MM.1S (cell line): ENCODE measurements at regions not wholly inside any gene's neighbourhood (a gene's known extent, or its start where the extent isn't known, plus 50 kb on each side); places are given as distances from the start of the nearest gene placed in this dataset.

Experiments
- DNase-seq: peaks from one replicate; pipeline ENCODE4 v3.0.0-alpha.2; 2015
- H2AFZ ChIP-seq: fragments of 300-600 bp; sonication (generic); 2 replicates; pipeline ENCODE4 v1.6.0; 2016; ENCODE audit warnings: antibody characterized with exemption, low read length
- H3F3A ChIP-seq: fragments of 300-600 bp; sonication (generic); 2 replicates; pipeline ENCODE4 v1.6.1; 2016; ENCODE audit warnings: mild to moderate bottlenecking, antibody characterized with exemption, low read length, moderate library complexity, mixed read lengths; ENCODE audit not compliant: insufficient read depth
- H3K27ac ChIP-seq: fragments of 300-600 bp; sonication (generic); 2 replicates; pipeline ENCODE4 v1.5.1; 2016; ENCODE audit warnings: mild to moderate bottlenecking, low read length
- H3K27me3 ChIP-seq: fragments of 300-600 bp; sonication (generic); replicated peaks from 2 replicates; pipeline ENCODE4 v1.6.0; 2016; ENCODE audit warnings: low read length; ENCODE audit not compliant: insufficient read depth
- H3K36me3 ChIP-seq: fragments of 300-600 bp; sonication (generic); replicated peaks from 2 replicates; pipeline ENCODE4 v1.6.1; 2016; ENCODE audit warnings: mild to moderate bottlenecking, low read length, mixed read lengths; ENCODE audit not compliant: insufficient read depth
- H3K4me1 ChIP-seq: fragments of 300-600 bp; sonication (generic); 2 replicates; pipeline ENCODE4 v1.6.1; 2016; ENCODE audit warnings: low read length, mixed read lengths
- H3K4me2 ChIP-seq: fragments of 300-600 bp; sonication (generic); 2 replicates; pipeline ENCODE4 v1.6.0; 2016; ENCODE audit warnings: low read depth, low read length
- H3K4me3 ChIP-seq: fragments of 300-600 bp; sonication (generic); 2 replicates; pipeline ENCODE4 v1.5.1; 2016; ENCODE audit warnings: low read length, mixed read lengths
- H3K79me2 ChIP-seq: fragments of 300-600 bp; sonication (generic); 2 replicates; pipeline ENCODE4 v1.6.1; 2016; ENCODE audit warnings: mixed run types, low read length, mixed read lengths
- H3K9ac ChIP-seq: fragments of 300-600 bp; sonication (generic); 2 replicates; pipeline ENCODE4 v1.6.1; 2016; ENCODE audit warnings: low read length, mixed read lengths
- H3K9me2 ChIP-seq: fragments of 300-600 bp; sonication (generic); replicated peaks from 2 replicates; pipeline ENCODE4 v1.6.1; 2016; ENCODE audit warnings: mild to moderate bottlenecking, low read length, mixed read lengths; ENCODE audit not compliant: insufficient read depth
- H3K9me3 ChIP-seq: fragments of 300-600 bp; sonication (generic); replicated peaks from 2 replicates; pipeline ENCODE4 v1.6.1; 2016; ENCODE audit warnings: mild to moderate bottlenecking, low read length, mixed read lengths; ENCODE audit not compliant: insufficient read depth
- H4K20me1 ChIP-seq: fragments of 300-600 bp; sonication (generic); 2 replicates; pipeline ENCODE4 v1.6.1; 2016; ENCODE audit warnings: mild to moderate bottlenecking, low read length, moderate library complexity, mixed read lengths; ENCODE audit not compliant: insufficient read depth
- EZH2 ChIP-seq: fragments of 300-600 bp; sonication (generic); optimal IDR thresholded peaks from 2 replicates; pipeline ENCODE3; 2017; ENCODE audit warnings: low read depth, mild to moderate bottlenecking, antibody characterized with exemption, low read length, mixed read lengths
- EZH2phosphoT487 ChIP-seq: fragments of 300-600 bp; sonication (generic); IDR thresholded peaks from 2 replicates; pipeline ENCODE4 v1.6.1; 2018; ENCODE audit warnings: antibody characterized with exemption, low read length
- TF ChIP-seq, protein P1 (sequence below): fragments of 300-600 bp; sonication (generic); IDR thresholded peaks from 2 replicates; pipeline ENCODE4 v1.5.1; 2016; ENCODE audit warnings: antibody characterized with exemption, low read length, mixed read lengths

DNA sequence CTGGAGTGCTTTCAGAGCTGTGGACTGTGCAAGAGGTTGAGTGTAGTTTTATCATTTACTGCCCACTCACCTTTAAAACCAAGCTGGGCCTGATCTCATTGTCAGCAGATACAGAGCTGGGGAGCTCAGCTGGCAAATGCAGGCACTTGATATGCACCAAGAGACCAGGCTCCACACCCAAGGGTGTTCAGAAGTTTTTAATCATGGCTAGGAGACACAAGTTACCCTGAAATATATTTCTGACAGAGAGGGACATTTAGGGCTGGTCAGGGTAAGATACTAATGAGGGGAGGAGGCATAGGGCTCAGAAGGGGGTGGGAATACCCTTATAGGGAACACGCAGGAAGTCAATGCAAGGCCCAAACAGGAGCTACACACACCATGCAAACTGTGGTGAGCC is 153.7 kb downstream of the ELAVL4 start:
- H3K27me3 ChIP-seq = no peaks in the 10 kb centered on the region
- TF ChIP-seq, protein P1, sequence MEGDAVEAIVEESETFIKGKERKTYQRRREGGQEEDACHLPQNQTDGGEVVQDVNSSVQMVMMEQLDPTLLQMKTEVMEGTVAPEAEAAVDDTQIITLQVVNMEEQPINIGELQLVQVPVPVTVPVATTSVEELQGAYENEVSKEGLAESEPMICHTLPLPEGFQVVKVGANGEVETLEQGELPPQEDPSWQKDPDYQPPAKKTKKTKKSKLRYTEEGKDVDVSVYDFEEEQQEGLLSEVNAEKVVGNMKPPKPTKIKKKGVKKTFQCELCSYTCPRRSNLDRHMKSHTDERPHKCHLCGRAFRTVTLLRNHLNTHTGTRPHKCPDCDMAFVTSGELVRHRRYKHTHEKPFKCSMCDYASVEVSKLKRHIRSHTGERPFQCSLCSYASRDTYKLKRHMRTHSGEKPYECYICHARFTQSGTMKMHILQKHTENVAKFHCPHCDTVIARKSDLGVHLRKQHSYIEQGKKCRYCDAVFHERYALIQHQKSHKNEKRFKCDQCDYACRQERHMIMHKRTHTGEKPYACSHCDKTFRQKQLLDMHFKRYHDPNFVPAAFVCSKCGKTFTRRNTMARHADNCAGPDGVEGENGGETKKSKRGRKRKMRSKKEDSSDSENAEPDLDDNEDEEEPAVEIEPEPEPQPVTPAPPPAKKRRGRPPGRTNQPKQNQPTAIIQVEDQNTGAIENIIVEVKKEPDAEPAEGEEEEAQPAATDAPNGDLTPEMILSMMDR = no peak
- TF ChIP-seq EZH2 (no peak), EZH2phosphoT487 (no peak)
- no peak overlapping the region for H3K27ac ChIP-seq
- no peaks in the 10 kb centered on the region for H3K4me1 ChIP-seq
- H4K20me1 ChIP-seq = no peaks in the 10 kb centered on the region
- no peak for DNase-seq
- H2AFZ ChIP-seq = no peak overlapping the region
- H3K9me3 ChIP-seq = no peaks in the 10 kb centered on the region
- no peaks in the 10 kb centered on the region for H3F3A ChIP-seq
- no peaks in the 10 kb centered on the region for H3K79me2 ChIP-seq
- no peaks in the 10 kb centered on the region for H3K36me3 ChIP-seq
- no peak overlapping the region for H3K4me2 ChIP-seq
- no peaks in the 10 kb centered on the region for H3K9me2 ChIP-seq
- H3K4me3 ChIP-seq = no peak overlapping the region
- H3K9ac ChIP-seq = no peak overlapping the region

DNA sequence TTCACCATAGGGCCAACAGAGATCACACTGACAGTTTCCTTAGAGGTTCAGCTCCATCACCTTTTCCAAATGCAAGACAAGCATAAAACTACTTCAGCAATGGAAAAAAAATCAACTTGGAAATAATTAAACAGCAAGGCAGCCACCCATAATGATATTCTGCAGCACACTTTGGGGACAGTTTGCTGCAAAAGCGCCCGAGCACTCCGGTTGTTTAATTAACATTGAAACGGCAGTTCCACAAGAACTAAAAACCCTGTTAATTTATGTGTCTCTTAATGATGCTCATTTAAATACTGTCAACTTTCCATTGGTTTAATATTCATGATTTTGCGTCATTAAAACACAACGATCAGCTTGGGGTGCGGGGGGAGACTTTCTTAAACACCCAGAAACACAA is 153.2 kb downstream of the ELAVL4 start:
- Histone ChIP-seq H3K4me3 (no peak overlapping the region), H3K9me3 (no peaks in the 10 kb centered on the region), H4K20me1 (no peaks in the 10 kb centered on the region), H3K4me1 (no peaks in the 10 kb centered on the region), H3K27ac (no peak overlapping the region), H3K9me2 (no peaks in the 10 kb centered on the region), H3K4me2 (no peak overlapping the region), H2AFZ (no peak overlapping the region), H3K79me2 (no peaks in the 10 kb centered on the region), H3K9ac (no peak overlapping the region), H3K27me3 (no peaks in the 10 kb centered on the region), H3K36me3 (no peaks in the 10 kb centered on the region), H3F3A (no peaks in the 10 kb centered on the region)
- TF ChIP-seq EZH2 (no peak), EZH2phosphoT487 (no peak)
- TF ChIP-seq, protein P1 = no peak
- no peak for DNase-seq

DNA sequence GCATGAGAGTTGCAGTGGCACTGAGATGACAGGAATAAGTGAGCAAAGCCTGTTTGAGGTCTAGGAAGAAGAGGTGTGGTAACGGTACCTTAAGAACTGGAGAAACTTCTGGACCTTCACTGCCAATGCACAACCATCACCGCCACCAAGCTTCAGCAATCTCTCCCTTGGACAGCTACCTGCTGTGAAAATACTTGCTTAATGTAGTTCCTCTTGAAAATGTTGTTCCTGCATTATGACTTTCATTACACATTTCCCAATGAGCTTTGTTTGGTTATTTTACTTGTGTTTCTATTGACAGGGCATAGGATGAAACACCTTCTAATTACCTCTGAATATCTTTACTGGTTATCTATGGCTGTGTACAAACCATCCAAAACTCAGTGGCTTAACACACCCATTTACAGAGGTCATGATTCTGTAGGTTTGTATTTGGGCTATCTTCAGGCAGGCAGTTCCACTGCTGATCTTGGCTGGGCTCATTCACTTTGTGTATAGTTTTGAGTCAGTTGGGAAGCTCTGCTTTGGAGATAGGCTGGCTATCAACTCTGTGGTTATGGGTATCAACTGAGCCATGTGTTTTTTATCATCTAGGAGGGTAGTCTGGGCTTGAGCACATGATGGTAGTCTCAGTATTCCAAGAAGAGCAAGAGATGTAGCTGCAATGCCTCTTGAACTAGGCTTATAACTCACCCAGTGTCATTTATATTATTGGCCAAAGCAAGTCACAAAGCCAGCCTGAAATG is 149.4 kb downstream of the ELAVL4 start:
- Histone ChIP-seq H3K4me2 (no peak overlapping the region), H3F3A (no peaks in the 10 kb centered on the region), H2AFZ (no peak overlapping the region), H3K27ac (no peak overlapping the region), H3K4me1 (no peaks in the 10 kb centered on the region), H4K20me1 (no peaks in the 10 kb centered on the region), H3K4me3 (no peak overlapping the region), H3K9ac (no peak overlapping the region), H3K27me3 (no peaks in the 10 kb centered on the region), H3K9me2 (no peaks in the 10 kb centered on the region), H3K36me3 (no peaks in the 10 kb centered on the region), H3K79me2 (no peaks in the 10 kb centered on the region), H3K9me3 (no peaks in the 10 kb centered on the region)
- TF ChIP-seq EZH2phosphoT487 (no peak), EZH2 (no peak)
- TF ChIP-seq, protein P1 = no peak
- DNase-seq = no peak
